Lower lobe of right lung (tissue), 2 donors: ENCODE measurements at regions not wholly inside any gene's neighbourhood (a gene's known extent, or its start where the extent isn't known, plus 50 kb on each side); places are given as distances from the start of the nearest gene placed in this dataset.

Experiments
- ATAC-seq, 2 donors: fragments of 200-7000 bp; cut with Tn5 transposase; one replicate each; pipeline ENCODE4 v1.9.1; 2020 to 2022; ENCODE audit warnings: mild to moderate bottlenecking in 2 of 2, moderate library complexity in 2 of 2
- DNase-seq: peaks from one replicate; pipeline ENCODE4 v3.0.0-alpha.2; 2020
- H3K27ac ChIP-seq: fragments of 200-600 bp; one replicate; pipeline ENCODE4 v1.8.0; 2022
- H3K27me3 ChIP-seq: fragments of 200-600 bp; one replicate; pipeline ENCODE4 v1.8.0; 2022; ENCODE audit warnings: low read depth
- H3K36me3 ChIP-seq: fragments of 200-600 bp; one replicate; pipeline ENCODE4 v1.8.0; 2022; ENCODE audit warnings: mild to moderate bottlenecking
- H3K4me1 ChIP-seq: fragments of 200-600 bp; one replicate; pipeline ENCODE4 v1.8.0; 2022
- H3K4me3 ChIP-seq: fragments of 200-600 bp; one replicate; pipeline ENCODE4 v1.8.0; 2022; ENCODE audit warnings: mild to moderate bottlenecking
- H3K9me3 ChIP-seq: fragments of 200-600 bp; one replicate; pipeline ENCODE4 v1.8.0; 2022
- CTCF ChIP-seq: fragments of 200-600 bp; IDR thresholded peaks from one replicate; pipeline ENCODE4 v1.8.0; 2022; ENCODE audit warnings: antibody characterized with exemption, mild to moderate bottlenecking
- intact Hi-C: fragments of 100-400 bp; cut with DNase I; formaldehyde crosslinking; loops from one replicate; pipeline ENCODE4 v1.11.0; 2022
- donor health status: DM: no; HTN: yes; CAD: no; lungs with severe emphysema.

- Histone ChIP-seq H3K36me3 (no peaks in the 10 kb centered on the region), H3K27ac (no peak overlapping the region), H3K27me3 (no peaks in the 10 kb centered on the region), H3K4me3 (no peak overlapping the region), H3K9me3 (no peaks in the 10 kb centered on the region), H3K4me1 (no peaks in the 10 kb centered on the region)
- intact Hi-C loops = no loop called here
- ATAC-seq (no peak), DNase-seq (no peak)
- no peak for TF ChIP-seq CTCF
These were observed 662.5 kb downstream of the PLPP3 start for GRCh38 chr1:55916907-55917306.

GRCh38 chr1:55916481-55916880, 662.9 kb downstream of the PLPP3 start:
- DNase-seq (no peak), ATAC-seq (no peak)
- Histone ChIP-seq H3K4me1 (no peaks in the 10 kb centered on the region), H3K36me3 (no peaks in the 10 kb centered on the region), H3K27me3 (no peaks in the 10 kb centered on the region), H3K4me3 (no peak overlapping the region), H3K27ac (no peak overlapping the region), H3K9me3 (no peaks in the 10 kb centered on the region)
- intact Hi-C loops = no loop called here
- TF ChIP-seq CTCF = no peak

- H3K27me3 ChIP-seq = no peaks in the 10 kb centered on the region
- ATAC-seq (no peak), DNase-seq (no peak)
- H3K9me3 ChIP-seq = no peaks in the 10 kb centered on the region
- no peaks in the 10 kb centered on the region for H3K36me3 ChIP-seq
- H3K4me1 ChIP-seq = no peaks in the 10 kb centered on the region
- TF ChIP-seq CTCF = no peak
- H3K4me3 ChIP-seq = no peak overlapping the region
- intact Hi-C loops = no loop called here
- no peak overlapping the region for H3K27ac ChIP-seq
These were observed 665.8 kb downstream of the PLPP3 start for GRCh38 chr1:55913565-55913964.

- Histone ChIP-seq H3K27me3 (no peaks in the 10 kb centered on the region), H3K36me3 (no peaks in the 10 kb centered on the region), H3K4me3 (no peak overlapping the region), H3K27ac (no peak overlapping the region), H3K4me1 (no peaks in the 10 kb centered on the region), H3K9me3 (no peaks in the 10 kb centered on the region)
- intact Hi-C loops = no loop called here
- TF ChIP-seq CTCF = no peak
- DNase-seq (no peak), ATAC-seq (no peak)
These were observed 666.9 kb downstream of the PLPP3 start for GRCh38 chr1:55912438-55912837.

- Histone ChIP-seq H3K9me3 (no peaks in the 10 kb centered on the region), H3K4me1 (no peaks in the 10 kb centered on the region), H3K4me3 (no peak overlapping the region), H3K27me3 (no peaks in the 10 kb centered on the region), H3K27ac (no peak overlapping the region), H3K36me3 (no peaks in the 10 kb centered on the region)
- intact Hi-C loops = no loop called here
- DNase-seq (no peak), ATAC-seq (no peak)
- no peak for TF ChIP-seq CTCF
These were observed 674.8 kb downstream of the PLPP3 start for GRCh38 chr1:55904541-55904940.

GRCh38 chr1:55898181-55898580, 681.2 kb downstream of the PLPP3 start:
- intact Hi-C loops = no loop called here
- no peak for DNase-seq
- peaks cover under 1% of the 10 kb centered on the region for H3K9me3 ChIP-seq
- H3K27me3 ChIP-seq = no peaks in the 10 kb centered on the region
- ATAC-seq = no peak
- no peak overlapping the region for H3K27ac ChIP-seq
- no peak for TF ChIP-seq CTCF
- no peaks in the 10 kb centered on the region for H3K4me1 ChIP-seq
- H3K36me3 ChIP-seq = no peaks in the 10 kb centered on the region
- no peak overlapping the region for H3K4me3 ChIP-seq
